HG03575 (cell line): ENCODE measurements at regions not wholly inside any gene's neighbourhood (a gene's known extent, or its start where the extent isn't known, plus 50 kb on each side); places are given as distances from the start of the nearest gene placed in this dataset.

ENCODE experiments used
- ATAC-seq: cut with Tn5 transposase; IDR thresholded peaks from one replicate; pipeline ENCODE4 v1.9.1; 2021; ENCODE audit not compliant: unreplicated experiment, insufficient number of reproducible peaks, low FRiP score; ENCODE audit errors: extremely low read depth

DNA sequence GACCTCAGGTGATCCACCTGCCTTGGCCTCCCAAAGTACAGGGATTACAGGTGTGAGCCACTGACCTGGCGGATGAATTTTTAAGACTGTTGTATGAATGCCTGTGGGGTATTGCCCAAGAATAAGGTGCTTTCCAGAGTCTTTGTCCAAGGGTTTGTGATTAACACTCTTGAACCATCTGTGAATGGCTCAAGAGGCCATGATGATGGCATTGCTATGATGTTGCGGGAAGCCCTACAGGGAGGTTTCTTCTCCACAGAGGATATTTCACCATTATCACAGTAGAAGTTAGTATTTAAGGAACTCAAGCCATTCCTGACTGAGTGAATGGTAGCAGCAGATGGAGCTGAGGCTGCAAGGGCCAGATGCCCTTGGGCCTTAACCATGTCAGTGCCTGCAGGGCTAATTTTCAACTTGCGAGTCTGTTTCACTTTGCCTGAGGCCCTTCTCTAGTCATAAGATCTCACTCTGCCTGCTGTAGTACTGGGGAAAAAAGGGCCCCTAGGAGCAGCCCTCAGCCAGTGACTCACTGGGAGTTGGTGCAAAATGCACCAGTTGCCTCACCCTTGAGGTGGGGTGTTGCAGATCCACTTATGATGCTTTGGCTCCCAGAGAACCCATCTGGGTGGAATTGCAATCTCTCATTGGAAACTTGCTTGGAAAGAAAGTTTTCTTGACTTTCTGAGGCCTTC, 108.6 kb upstream of the FLRT2 start:
- no peak for ATAC-seq

DNA sequence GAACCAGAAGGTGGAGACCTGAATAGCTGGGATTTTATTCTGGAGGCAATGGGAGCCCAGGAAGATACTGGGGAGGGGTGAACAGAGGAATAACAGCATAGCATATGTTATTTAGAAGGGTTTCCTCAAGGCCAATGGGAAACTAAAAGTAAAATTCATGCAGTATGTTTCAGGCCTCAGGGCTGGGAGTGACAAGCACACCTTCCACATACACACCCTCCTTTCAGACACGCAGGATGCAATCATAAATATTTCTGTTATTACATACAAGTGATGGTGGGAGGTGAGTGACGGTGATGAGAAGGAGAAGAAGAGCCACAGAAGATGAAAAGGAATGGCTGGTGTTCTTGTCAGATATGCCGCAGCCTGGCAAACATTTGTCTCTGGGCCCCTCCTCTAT, 106.1 kb upstream of the FLRT2 start:
- no peak for ATAC-seq

DNA sequence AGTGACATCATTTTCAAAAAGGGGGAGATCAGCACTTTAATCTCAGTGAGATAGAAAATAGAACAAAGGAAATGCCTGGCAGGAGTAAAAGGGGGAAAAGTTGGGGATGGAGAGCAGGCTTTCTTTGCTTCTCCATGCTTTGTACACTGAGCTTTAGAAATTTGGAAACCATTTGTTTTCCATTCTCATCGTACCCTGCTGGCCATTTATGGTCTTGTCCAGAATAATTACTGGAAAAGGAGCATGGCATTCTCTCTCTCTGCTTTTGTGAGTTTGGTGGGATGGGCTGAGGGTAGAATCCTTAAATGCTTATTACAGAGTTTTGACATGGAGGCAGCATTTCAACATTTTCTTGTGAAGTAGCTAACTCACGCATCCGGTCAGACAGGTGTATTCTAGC, 104.4 kb upstream of the FLRT2 start:
- ATAC-seq = no peak

DNA sequence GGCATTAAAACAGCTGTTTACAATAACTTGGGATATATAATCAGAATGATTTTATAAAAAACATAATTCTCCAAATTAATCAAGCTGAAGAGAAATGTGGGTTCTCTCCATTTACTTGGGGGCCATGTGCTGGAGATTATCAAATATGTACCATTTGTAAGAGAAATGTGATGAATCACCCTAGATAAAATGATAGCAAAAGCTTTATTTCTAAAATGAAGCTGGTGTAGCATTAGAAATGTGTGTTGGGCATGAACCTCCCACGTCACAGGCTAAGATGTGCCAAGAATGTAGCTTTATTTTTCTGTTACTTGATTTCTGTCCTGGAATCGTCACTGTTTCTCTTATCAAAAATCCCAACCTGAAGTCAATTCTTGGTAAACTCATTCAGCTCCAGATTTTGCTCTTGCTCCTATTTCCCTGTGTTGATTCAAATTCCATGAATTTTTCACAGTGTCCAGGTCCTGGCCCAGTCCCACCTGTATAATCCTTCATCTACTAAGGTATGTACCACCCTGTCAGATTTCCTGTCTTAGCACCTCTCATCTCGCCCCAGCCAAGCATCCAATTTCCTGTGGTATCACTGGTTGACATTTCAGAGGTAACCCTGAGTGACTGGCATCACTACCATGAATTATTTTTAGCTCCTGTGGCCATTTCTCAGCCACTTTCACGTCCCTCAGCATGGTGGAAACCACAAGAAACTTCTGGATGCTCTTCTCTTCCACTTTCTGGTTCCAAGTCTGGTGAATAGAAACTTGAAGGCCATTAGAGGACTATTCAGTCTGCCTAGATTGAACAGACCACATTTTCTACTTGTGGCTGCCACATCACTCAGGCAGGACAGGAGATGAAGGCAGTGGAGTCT, 103.6 kb upstream of the FLRT2 start:
- no peak for ATAC-seq

DNA sequence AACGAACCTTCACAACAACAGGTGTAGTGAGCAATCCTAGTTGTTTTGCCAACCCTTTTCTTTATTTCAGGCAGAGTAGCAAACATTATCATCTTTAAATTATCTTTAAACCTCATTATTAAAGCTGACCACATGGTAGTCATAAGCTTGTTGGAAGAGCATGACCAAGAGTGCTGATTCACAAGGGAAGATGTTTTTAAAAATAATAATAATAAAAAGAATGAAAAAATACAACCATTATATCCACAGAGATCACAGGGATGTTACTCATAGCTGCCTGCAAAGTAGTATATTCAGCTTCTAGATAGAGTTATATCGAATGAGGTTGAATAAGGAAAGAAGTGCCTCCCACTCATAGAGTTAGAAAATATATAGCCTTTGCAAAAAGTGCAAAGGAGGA, 101.0 kb upstream of the FLRT2 start:
- ATAC-seq = no peak

DNA sequence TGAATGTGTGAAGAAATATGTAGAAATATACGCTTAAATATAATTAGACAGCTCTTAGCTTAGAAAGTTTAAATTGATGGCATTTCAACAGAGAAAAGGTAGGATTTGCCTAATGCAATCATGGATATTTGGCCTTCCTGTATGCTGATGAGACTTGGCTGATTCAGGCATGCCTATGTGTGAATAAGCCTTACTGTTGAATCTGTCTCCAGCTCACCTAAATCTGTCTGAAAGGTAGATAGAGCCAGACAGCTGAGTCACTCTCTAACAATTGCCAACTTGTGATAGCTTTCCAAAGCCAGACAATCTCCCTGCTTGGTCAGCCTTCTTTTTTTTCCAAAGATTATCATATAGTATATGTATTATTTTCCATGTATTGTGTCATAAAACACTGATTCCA, 92.8 kb upstream of the FLRT2 start:
- ATAC-seq = no peak

DNA sequence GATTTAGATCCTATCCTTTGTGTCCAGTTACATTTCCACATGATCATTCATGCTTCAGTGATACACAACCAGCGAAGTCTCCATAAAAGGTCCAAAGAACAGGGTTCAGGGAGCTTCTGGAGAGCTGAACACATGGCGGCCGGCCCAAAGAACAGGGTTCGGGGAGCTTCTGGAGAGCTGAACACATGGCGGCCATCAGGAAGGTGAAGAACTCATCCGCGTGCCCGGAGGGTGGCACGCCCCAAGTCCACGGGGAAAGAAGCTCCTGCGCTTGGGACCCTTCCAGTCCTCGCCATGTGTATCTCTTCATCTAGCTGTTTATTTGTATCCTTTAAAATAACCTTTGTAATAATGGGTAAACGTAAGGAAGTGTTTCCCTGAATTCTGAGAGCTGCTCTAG, 91.9 kb upstream of the FLRT2 start:
- ATAC-seq = no peak

DNA sequence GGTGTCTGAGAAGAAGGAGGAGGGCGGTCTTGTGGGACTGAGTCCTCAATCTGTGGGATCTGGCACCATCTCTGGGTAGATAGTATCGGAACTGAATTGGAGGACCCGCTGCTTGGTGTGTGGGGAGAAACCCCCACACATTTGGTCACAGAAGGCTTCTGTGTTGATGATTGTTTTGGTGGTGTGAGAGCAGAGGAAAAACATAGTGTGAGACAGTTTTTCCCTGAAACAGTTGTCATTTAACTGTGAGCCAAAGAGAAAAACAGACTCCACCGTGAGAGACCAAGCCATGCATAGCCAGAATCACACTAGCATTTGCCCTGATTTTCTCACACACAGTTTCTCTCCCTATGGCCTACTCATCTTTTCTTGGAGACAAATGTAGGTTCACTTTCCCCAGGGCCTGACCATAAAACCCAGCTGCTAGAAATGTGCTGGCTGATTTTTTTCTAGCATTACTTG, 91.4 kb upstream of the FLRT2 start:
- no peak for ATAC-seq

DNA sequence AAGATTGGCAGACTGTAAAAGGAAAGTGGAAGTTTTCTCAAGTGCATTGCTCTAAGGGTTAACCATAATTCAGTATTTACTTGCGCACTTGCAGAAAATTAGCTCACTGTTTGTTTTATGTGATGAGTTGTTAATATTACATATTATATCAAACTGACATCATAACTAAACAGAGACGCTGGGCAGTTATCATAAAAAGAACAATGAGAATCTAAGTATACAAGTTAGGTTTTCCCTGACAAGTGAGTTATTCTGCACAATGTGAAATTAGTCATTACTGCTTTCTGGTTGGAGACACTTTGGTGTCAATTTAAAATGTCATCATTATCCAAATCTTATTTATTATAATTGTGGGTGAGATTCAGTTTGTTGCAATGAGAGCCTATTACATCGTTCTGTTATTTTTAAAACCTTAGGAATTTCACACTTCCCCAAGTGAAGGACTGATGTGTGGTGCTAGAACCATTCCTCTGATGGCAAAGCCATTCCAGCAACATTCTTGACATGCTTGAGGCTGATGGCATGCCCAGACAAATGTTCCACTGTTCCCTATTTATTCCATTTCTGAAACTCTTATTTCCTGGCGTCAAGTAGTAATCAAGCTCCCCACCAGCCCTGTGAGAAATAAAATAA, 90.1 kb upstream of the FLRT2 start:
- no peak for ATAC-seq

DNA sequence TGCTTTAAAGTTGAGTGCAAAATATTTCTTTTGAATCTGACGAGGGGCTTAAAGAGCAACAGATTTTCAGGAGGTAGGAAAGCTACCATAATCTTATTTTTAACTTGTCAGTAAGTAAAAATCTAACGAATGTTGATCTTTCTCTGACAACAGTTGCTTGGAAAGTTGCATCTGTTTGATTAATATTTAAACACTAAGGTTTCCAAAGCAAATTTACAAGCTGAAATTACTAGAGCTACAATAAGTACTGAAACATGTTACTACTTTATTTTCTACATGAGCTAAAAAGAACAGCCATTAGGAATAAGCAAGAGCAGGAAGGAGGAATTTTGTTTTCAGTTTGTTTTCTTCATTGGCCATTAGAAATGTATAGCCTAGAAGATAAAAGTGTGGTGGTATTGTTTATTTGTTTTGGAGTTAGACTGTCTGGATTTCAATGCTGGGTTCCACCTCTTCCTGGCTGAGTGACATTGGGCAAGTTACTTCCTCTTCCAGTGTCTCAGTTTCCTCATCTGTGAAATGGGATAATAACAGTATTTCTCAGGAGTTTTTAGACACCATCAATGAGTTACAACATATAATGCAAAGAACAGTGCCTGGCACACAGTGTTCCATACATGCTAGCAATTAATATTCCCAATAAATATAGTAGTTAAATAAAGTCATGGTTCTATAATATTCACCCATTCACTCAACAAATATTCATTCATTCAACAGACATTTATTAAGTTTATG, 87.9 kb upstream of the FLRT2 start:
- ATAC-seq = no peak

DNA sequence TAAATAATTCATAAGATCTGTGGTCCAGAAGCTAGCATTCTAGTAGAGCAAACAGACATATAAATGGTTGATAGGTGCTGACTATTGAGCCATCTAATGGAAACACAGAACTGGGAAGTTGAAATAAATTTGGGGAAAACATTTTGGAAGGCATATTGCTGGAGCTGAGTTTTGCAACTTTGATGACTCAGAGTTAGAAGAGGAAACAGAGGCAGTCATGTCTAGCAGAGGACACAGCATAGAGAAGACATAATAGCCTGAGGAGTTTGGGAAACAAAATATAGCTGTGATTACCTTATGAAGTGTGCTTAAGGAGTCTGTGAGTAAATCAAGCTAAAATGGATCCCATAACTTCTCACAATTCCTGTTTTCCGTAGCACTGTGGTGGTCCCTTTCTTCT, 86.9 kb upstream of the FLRT2 start:
- no peak for ATAC-seq

DNA sequence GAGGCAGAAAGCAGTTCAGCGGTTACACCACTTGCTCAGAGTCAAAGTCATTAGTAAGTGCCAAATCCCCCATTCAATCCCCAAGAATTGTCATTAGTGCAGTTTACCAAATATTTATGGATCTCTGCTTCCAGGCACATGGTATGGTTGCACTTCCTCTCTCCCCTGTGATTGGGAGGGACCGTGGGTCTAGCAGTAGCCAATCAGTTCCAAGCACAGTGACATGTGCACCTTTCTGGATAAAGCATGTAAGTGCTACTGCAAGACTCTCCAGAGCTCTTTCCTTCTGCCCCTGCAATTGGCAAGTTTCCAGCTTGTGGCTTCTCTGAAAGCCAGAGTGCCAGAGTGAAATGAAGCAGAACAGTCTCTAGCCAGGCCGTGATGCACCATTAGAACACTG, 85.3 kb upstream of the FLRT2 start:
- no peak for ATAC-seq

DNA sequence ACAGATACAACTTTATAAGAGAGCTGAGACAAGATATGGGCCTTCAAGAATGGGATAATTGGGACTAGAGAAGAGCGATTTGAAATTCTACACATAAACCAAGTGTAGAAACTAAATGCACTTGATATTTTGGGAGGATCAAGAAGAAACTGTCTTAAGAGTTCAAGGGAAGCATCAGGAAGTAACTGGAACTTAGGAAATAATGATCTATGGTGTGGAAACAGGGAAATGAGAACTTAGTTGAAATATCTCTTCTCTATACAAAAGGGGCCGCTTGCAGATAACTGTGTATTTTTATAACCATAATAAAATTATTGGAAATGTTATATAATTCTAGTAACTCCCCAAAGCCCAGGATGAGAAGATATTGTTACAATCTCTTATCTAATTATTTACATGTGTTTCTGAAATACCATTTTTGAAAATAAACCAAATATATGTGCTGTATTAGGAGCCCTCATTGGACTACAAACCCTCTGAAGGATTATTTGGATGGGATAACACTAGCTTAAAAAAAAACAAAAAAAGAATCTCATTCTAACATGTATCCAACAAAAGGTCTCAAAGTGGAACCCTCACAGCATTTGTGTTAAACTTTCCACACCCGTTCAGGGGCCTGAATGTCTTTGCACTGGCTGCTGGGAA, 84.7 kb upstream of the FLRT2 start:
- ATAC-seq = no peak

DNA sequence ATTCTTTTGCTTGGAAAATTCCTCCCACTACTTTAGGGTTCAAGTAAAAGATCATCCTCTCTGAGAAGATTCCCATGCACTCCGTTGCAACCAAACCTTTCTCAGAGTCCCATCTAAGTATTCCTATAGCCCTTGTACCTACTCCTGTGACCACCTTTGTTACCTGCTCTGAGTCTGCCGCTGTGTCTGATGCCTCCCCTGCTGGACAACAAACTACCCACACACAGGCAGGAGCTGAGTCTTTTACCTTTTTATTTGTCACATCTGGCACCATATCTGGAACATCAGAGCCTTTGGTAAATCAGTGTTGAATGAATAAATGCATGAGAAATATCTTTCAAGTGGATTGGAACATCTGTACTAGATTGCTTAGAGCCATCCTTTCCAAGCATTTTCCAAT, 82.1 kb upstream of the FLRT2 start:
- ATAC-seq = no peak

DNA sequence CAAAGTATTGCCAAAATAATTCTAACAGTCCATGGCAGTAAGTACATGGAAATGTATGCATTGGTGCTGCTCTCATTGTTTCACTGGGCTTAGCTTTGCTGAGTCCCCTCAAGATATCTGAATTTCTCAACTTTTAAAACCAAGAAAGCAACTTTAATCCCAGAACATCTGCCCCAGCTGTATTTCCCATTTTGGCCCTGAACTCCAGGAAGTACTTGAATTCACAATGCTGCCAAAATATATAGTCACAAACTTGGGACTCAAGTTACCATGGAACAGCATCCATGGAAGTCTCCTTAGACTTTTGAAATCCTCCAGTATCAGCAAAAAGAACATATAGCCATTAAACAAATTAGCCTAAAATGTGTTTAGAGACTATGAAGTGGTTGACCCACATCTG, 78.5 kb upstream of the FLRT2 start:
- no peak for ATAC-seq

DNA sequence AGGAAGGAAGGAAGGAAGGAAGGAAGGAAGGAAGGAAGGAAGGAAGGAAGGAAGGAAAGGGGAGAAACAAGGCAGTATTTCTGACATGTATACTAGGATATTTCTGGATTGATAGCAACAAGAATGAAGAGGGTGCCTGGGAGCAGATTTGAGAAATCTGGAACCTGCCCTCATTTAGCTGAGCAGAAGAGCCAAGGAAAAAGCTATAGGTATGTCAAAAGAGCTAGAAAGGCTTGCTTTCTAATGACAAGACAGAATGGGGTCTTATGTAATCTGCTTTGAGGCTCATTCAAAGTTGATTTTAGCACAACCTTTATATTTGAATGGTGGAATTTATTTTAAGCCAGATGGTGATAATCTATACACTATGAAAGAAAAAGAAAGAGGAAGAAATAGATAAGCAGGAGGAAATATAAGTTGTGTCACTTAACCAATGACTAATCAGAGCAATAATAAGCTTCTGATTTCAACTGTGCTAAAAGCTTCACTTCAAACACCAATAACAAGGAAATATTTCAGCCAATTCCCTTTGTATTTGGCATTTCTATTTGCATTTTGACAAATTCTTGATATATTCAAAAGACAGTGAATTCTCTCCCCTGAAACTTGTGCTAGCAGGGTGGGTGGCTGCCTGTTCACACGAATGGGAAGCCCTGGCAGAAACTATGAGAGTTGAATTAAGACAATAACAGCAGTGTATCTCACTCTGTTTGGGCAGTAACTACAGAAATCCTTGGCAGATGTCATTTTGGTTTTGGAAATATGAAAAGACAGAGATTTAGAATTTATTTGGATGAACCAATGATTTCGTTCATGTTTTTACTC, 76.3 kb upstream of the FLRT2 start:
- no peak for ATAC-seq

DNA sequence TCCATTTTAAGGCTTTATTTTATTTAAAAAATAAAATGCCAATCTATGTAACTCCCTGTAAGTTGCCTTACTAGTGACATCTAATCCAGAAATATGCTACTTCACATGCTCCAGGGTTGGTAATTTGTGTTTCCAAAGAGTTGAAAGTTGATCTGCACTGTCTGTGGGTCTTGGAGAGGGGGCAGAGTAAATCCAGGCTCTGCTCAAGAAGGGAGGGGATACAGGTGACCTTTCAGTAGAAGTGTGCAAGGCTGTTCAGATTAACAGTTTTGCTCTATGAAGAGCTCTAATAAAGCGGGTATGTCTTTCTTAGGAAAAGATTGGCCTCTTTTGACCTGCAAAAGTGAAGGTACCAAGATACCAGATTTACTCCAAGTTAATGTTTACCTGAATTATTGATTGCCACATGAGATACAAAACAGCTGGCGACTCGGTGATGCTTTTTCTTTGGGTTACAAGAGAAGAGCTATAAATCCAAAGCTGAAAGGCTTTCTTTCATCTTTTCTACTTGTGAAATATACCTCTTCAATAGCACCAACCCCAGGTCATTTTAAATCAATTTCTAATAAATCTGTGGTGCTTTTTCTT, 75.6 kb upstream of the FLRT2 start:
- no peak for ATAC-seq
